HG03196 (cell line): ENCODE measurements at regions not wholly inside any gene's neighbourhood (a gene's known extent, or its start where the extent isn't known, plus 50 kb on each side); places are given as distances from the start of the nearest gene placed in this dataset.

Source experiments
- ATAC-seq: cut with Tn5 transposase; IDR thresholded peaks from one replicate; pipeline ENCODE4 v1.9.1; 2021; ENCODE audit not compliant: unreplicated experiment

GRCh38 chr5:17161662-17162061 is 55.8 kb upstream of the BASP1 start:
- ATAC-seq = no peak

DNA sequence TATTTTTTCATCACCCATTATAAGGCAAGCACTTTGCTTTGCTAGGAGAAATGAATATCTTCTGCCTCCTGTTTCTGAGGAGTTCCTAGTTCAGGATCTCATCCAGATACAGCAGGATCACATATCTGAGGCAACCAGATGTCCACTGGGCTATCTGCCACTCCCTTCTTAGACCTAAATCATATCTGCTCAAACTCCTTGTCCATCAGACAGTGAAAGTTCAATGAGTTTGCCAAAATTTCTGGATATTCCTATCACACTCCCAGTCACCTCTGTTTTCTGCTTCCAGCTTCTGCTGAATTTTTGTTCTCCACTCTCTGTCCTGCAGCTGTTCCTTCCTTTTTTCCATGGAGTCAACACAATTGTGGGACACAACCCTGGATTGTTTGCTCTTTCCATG is 54.2 kb upstream of the BASP1 start:
- ATAC-seq = no peak

- no peak for ATAC-seq
These were observed 50.1 kb upstream of the BASP1 start for GRCh38 chr5:17167171-17167891.
